ENCODE measurements at regions not wholly inside any gene's neighbourhood (a gene's known extent, or its start where the extent isn't known, plus 50 kb on each side); places are given as distances from the start of the nearest gene placed in this dataset.

DNA sequence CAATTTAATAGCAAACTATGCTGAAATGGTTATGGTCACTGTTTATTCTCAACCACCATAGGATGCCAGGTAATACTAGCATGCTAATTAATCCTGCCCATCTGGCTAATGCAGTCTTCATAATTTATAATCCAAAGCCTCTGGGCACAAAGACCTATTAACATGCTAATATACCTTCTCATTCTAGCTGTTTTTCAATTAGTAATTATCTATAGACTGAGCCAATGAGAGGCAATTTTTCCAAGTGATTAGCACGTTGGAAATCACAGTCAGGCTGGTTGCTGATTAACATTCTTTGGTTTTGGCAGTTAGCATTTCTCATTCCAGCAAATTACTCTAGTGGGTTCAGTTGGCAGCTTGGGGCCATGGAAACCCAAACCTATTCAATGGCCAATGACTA, 357.2 kb downstream of the SEC23A start:
- H3K9me3 ChIP-seq (ENCODE audit: control insufficient read depth in 2 of 2, low read length in 2 of 2): no peaks in the 10 kb centered on the region
- no peaks in the 10 kb centered on the region for H3K36me3 ChIP-seq (ENCODE audit: control insufficient read depth in 2 of 2, insufficient read depth in 2 of 2, low read length in 2 of 2)
- no peak overlapping the region for H3K27ac ChIP-seq (ENCODE audit: low read length)
- H3K9ac ChIP-seq (ENCODE audit: low read length in 2 of 2): no peak overlapping the region
- H3K27me3 ChIP-seq (ENCODE audit: control insufficient read depth in 1 of 2, insufficient read depth in 2 of 2, low read length in 2 of 2): no peaks in the 10 kb centered on the region
- H3K4me3 ChIP-seq (ENCODE audit: low read length in 2 of 2): no peak overlapping the region
- no peaks in the 10 kb centered on the region for H3K4me1 ChIP-seq (ENCODE audit: control insufficient read depth, insufficient read depth, low read length)

DNA sequence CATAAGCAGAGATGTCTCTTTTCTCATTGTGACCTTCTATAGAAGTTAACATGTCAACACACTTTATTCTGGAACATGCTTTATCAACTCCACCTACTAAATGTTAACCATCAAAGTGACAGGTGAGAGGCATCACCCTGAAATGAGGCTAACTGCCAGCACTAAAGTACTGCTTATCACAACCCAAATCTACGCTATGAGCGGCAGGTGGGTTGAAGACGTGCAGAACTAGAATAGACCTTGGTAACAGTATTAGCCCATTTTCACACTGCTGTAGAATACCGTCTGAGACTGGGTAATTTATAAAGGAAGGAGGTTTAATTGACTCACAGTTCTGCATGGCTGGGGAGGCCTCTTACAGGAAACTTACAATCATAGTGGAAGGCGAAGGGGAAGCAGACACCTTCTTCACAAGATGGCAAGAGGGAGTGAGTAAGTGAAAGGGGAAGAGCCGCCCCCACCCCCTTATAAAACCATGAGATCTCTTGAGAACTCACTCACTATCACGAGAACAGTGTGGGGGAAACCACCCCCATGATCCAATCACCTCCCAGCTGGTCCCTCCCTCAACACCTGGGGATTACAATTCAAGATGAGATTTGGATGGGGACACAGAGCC, 359.0 kb downstream of the SEC23A start:
- no peaks in the 10 kb centered on the region for H3K36me3 ChIP-seq (ENCODE audit: control insufficient read depth in 2 of 2, insufficient read depth in 2 of 2, low read length in 2 of 2)
- no peak overlapping the region for H3K9ac ChIP-seq (ENCODE audit: low read length in 2 of 2)
- H3K4me3 ChIP-seq (ENCODE audit: low read length in 2 of 2): no peak overlapping the region
- no peaks in the 10 kb centered on the region for H3K4me1 ChIP-seq (ENCODE audit: control insufficient read depth, insufficient read depth, low read length)
- H3K27ac ChIP-seq (ENCODE audit: low read length): no peak overlapping the region
- no peaks in the 10 kb centered on the region for H3K9me3 ChIP-seq (ENCODE audit: control insufficient read depth in 2 of 2, low read length in 2 of 2)
- no peaks in the 10 kb centered on the region for H3K27me3 ChIP-seq (ENCODE audit: control insufficient read depth in 1 of 2, insufficient read depth in 2 of 2, low read length in 2 of 2)

DNA sequence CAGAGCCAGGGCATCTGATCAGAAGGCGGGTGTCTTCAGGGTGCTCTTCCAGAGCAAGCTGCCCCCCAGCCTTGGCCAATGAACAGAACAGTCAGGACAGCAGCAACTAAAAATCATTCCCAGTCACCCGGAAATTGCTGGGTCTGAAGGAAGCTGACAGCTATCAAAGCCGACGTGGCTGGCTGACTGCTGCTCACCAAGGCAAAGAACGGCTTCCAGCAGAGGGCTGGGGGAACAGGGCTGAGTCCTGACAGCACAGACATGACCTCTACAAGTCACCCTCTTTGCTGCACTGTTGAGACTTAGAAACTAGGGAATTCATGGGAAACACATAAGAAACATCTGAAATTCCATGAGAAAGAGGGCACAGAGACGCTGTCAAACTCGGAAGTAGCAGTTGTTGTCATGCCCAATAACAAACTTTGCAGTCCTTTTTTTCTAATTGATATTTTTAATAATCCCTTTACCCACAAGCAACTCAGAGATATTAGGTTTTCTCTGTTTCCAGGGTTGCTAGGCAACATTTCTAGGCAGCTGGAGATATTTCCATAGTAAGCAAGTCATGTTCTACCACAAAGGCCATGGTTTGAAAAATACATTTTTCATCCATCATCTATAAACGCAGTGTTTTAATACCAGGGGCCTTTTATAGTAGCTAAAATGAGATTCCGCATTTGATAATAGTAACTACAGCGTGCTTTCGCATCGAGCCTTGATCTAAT, 365.2 kb downstream of the SEC23A start:
- no peak overlapping the region for H3K4me3 ChIP-seq (ENCODE audit: low read length in 2 of 2)
- H3K9ac ChIP-seq (ENCODE audit: low read length in 2 of 2): no peak overlapping the region
- no peaks in the 10 kb centered on the region for H3K36me3 ChIP-seq (ENCODE audit: control insufficient read depth in 2 of 2, insufficient read depth in 2 of 2, low read length in 2 of 2)
- peaks cover 3% of the 10 kb centered on the region for H3K4me1 ChIP-seq (ENCODE audit: control insufficient read depth, insufficient read depth, low read length)
- no peak overlapping the region for H3K27ac ChIP-seq (ENCODE audit: low read length)
- peaks cover 0 to 2% of the 10 kb centered on the region in 2 donors for H3K9me3 ChIP-seq (ENCODE audit: control insufficient read depth in 2 of 2, low read length in 2 of 2)
- H3K27me3 ChIP-seq (ENCODE audit: control insufficient read depth in 1 of 2, insufficient read depth in 2 of 2, low read length in 2 of 2): no peaks in the 10 kb centered on the region

DNA sequence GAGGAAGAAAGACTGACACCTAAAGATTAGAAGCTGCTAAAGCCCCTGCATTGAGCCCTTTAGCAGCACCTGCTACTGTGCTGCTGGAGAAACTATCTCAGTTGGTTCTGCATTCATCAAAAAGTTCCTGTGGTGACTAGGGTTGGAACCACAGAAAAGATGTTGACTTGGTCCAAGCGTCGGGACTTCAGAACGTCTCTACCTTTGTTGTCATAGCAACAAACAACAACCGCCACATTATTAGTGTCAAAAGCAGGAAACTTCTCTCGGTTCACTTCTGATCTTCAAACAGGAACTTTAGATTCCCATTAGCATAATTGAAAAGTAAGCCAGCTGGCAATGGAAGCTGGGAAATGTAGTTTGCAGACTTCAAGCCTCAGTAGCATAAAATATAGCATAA, 368.0 kb downstream of the SEC23A start:
- peaks cover 3% of the 10 kb centered on the region for H3K4me1 ChIP-seq (ENCODE audit: control insufficient read depth, insufficient read depth, low read length)

DNA sequence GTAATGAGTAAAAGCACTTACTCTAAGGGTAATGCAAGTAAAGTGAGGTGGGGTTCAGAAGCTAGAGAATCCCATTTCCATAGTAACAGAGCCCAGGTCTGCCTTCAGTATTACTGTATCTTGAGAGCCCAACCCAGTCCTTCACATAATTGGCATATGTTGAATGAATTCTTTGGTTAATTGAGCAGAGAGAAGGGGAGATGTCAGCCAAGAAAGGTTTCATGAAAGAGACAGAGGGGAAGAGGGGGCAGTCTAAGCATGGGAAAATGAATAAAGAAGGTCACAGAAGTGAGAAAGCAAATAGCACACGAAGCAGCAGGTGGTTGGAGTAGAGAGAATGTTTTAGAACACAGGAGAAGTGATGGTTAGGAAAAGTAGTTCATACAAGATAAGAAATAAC, 371.1 kb downstream of the SEC23A start:
- H3K9me3 ChIP-seq (ENCODE audit: control insufficient read depth in 2 of 2, low read length in 2 of 2): peaks cover 0 to 2% of the 10 kb centered on the region in 2 donors
- no peaks in the 10 kb centered on the region for H3K27me3 ChIP-seq (ENCODE audit: control insufficient read depth in 1 of 2, insufficient read depth in 2 of 2, low read length in 2 of 2)
- no peak overlapping the region for H3K9ac ChIP-seq (ENCODE audit: low read length in 2 of 2)
- no peaks in the 10 kb centered on the region for H3K4me1 ChIP-seq (ENCODE audit: control insufficient read depth, insufficient read depth, low read length)
- H3K4me3 ChIP-seq (ENCODE audit: low read length in 2 of 2): no peak overlapping the region
- H3K27ac ChIP-seq (ENCODE audit: low read length): no peak overlapping the region
- H3K36me3 ChIP-seq (ENCODE audit: control insufficient read depth in 2 of 2, insufficient read depth in 2 of 2, low read length in 2 of 2): no peaks in the 10 kb centered on the region

More for the DNA sequence above, 368.0 kb downstream of the SEC23A start:
- H3K27ac ChIP-seq (ENCODE audit: low read length): no peak overlapping the region
- H3K4me3 ChIP-seq (ENCODE audit: low read length in 2 of 2): no peak overlapping the region
- peaks cover 0 to 2% of the 10 kb centered on the region in 2 donors for H3K9me3 ChIP-seq (ENCODE audit: control insufficient read depth in 2 of 2, low read length in 2 of 2)
- H3K36me3 ChIP-seq (ENCODE audit: control insufficient read depth in 2 of 2, insufficient read depth in 2 of 2, low read length in 2 of 2): no peaks in the 10 kb centered on the region
- no peaks in the 10 kb centered on the region for H3K27me3 ChIP-seq (ENCODE audit: control insufficient read depth in 1 of 2, insufficient read depth in 2 of 2, low read length in 2 of 2)
- H3K9ac ChIP-seq (ENCODE audit: low read length in 2 of 2): no peak overlapping the region

DNA sequence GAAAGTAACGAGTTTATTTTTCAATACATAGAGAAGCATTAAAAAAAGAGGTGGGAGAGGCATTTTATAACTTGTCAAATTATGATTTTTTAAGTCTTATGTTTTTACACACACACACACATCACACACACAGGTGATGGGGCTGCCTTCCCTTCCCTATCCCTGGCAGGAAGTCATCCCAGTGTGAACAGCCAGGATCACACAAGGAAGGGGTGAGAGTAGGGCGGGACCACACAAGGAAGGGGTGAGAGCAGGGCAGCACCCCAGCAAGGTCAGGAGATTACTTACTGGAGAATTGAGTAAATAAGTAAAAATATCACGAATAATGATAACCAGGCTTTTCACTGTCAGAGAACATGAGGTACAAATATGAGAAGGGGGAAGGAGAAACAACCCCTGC, 372.6 kb downstream of the SEC23A start:
- Histone ChIP-seq H3K9me3 (ENCODE audit: control insufficient read depth in 2 of 2, low read length in 2 of 2) (peaks cover 0 to 2% of the 10 kb centered on the region in 2 donors), H3K27me3 (ENCODE audit: control insufficient read depth in 1 of 2, insufficient read depth in 2 of 2, low read length in 2 of 2) (no peaks in the 10 kb centered on the region), H3K4me3 (ENCODE audit: low read length in 2 of 2) (no peak overlapping the region), H3K36me3 (ENCODE audit: control insufficient read depth in 2 of 2, insufficient read depth in 2 of 2, low read length in 2 of 2) (no peaks in the 10 kb centered on the region), H3K27ac (ENCODE audit: low read length) (no peak overlapping the region), H3K9ac (ENCODE audit: low read length in 2 of 2) (no peak overlapping the region), H3K4me1 (ENCODE audit: control insufficient read depth, insufficient read depth, low read length) (no peaks in the 10 kb centered on the region)

DNA sequence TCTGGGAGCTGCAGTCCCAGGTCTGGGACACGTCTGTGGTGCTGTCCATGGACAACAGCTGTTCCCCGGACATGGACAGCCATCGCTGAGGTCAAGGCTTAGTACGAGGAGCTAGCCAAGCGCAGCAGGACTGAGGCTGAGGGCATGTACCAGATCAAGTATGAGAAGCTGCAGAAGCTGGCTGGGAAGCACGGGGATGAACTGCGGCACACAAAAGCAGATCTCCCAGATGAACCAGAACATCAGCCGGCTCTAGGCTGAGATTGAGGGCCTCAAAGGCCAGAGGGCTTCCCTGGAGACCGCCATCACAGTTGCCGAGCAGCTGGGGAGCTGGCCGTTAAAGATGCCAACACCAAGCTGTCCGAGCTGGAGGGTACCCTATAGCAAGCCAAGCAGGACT, 375.3 kb downstream of the SEC23A start:
- Histone ChIP-seq H3K9me3 (ENCODE audit: control insufficient read depth in 2 of 2, low read length in 2 of 2) (no peaks in the 10 kb centered on the region), H3K9ac (ENCODE audit: low read length in 2 of 2) (no peak overlapping the region), H3K4me1 (ENCODE audit: control insufficient read depth, insufficient read depth, low read length) (no peaks in the 10 kb centered on the region), H3K4me3 (ENCODE audit: low read length in 2 of 2) (no peak overlapping the region), H3K36me3 (ENCODE audit: control insufficient read depth in 2 of 2, insufficient read depth in 2 of 2, low read length in 2 of 2) (no peaks in the 10 kb centered on the region), H3K27me3 (ENCODE audit: control insufficient read depth in 1 of 2, insufficient read depth in 2 of 2, low read length in 2 of 2) (no peaks in the 10 kb centered on the region), H3K27ac (ENCODE audit: low read length) (no peak overlapping the region)

DNA sequence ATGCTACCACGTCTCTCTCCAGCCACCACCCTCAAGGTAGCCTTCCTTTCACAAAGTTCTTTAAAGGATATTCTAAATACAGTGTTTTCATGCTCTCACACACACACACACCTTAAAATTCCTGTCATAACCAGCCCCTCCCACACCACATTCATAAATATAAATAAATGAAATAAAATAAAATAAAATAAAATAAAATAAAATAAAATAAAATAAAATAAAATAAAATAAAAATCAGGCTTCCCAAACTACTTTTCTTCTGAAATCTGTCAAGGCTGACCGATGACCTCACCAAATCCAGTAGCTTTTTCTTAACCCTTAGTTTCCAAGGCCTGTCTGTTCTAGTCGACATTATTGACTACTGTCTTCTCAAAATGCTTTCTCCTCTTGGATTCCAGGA, 378.4 kb downstream of the SEC23A start:
- H3K4me1 ChIP-seq (ENCODE audit: control insufficient read depth, insufficient read depth, low read length): no peaks in the 10 kb centered on the region

DNA sequence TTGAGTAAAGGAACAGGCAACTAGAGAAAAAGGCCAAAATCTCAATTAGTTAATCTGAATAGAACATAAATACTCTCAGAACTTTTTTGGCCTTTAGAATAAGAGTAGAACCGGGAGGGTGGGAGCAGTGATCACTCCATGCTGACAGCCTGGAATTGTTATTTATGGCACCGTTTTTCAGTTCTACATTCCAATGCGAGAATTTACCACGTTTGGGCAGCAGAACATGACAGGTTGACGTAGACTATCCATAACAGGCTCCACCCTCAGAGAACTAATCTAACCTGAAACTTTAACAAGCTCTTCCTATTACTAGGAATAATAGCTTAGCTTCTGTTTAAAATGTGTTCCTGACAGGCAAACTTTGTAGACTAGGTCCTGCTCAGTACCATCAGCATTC, 379.1 kb downstream of the SEC23A start:
- Histone ChIP-seq H3K27ac (ENCODE audit: low read length) (no peak overlapping the region), H3K36me3 (ENCODE audit: control insufficient read depth in 2 of 2, insufficient read depth in 2 of 2, low read length in 2 of 2) (no peaks in the 10 kb centered on the region), H3K9me3 (ENCODE audit: control insufficient read depth in 2 of 2, low read length in 2 of 2) (no peaks in the 10 kb centered on the region)

More for the DNA sequence above, 378.4 kb downstream of the SEC23A start:
- no peak overlapping the region for H3K27ac ChIP-seq (ENCODE audit: low read length)
- H3K9ac ChIP-seq (ENCODE audit: low read length in 2 of 2): no peak overlapping the region
- no peak overlapping the region for H3K4me3 ChIP-seq (ENCODE audit: low read length in 2 of 2)
- H3K36me3 ChIP-seq (ENCODE audit: control insufficient read depth in 2 of 2, insufficient read depth in 2 of 2, low read length in 2 of 2): no peaks in the 10 kb centered on the region
- H3K27me3 ChIP-seq (ENCODE audit: control insufficient read depth in 1 of 2, insufficient read depth in 2 of 2, low read length in 2 of 2): no peaks in the 10 kb centered on the region
- no peaks in the 10 kb centered on the region for H3K9me3 ChIP-seq (ENCODE audit: control insufficient read depth in 2 of 2, low read length in 2 of 2)

DNA sequence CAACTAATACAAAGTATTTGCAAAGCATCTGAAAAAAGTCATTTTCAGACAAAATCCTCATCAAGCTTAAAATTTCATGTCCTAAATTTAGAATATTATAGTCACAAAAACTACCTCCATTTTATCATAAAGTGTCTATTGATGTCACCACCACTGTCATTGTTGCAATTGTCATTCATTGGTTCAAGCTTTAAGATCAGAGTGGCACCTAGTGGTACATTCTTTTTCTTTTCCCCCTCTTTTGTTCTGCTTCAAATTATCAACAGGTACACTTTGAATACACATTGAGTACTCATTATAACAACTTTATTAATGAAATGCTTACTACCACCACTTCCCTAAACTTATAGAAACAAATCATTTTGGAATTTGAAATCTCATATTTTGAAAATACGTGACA, 379.8 kb downstream of the SEC23A start:
- no peaks in the 10 kb centered on the region for H3K27me3 ChIP-seq (ENCODE audit: control insufficient read depth in 1 of 2, insufficient read depth in 2 of 2, low read length in 2 of 2)
- no peak overlapping the region for H3K27ac ChIP-seq (ENCODE audit: low read length)
- no peak overlapping the region for H3K4me3 ChIP-seq (ENCODE audit: low read length in 2 of 2)
- no peak overlapping the region for H3K9ac ChIP-seq (ENCODE audit: low read length in 2 of 2)
- H3K4me1 ChIP-seq (ENCODE audit: control insufficient read depth, insufficient read depth, low read length): no peaks in the 10 kb centered on the region
- no peaks in the 10 kb centered on the region for H3K36me3 ChIP-seq (ENCODE audit: control insufficient read depth in 2 of 2, insufficient read depth in 2 of 2, low read length in 2 of 2)
- no peaks in the 10 kb centered on the region for H3K9me3 ChIP-seq (ENCODE audit: control insufficient read depth in 2 of 2, low read length in 2 of 2)

More for the DNA sequence above, 379.1 kb downstream of the SEC23A start:
- Histone ChIP-seq H3K4me1 (ENCODE audit: control insufficient read depth, insufficient read depth, low read length) (no peaks in the 10 kb centered on the region), H3K27me3 (ENCODE audit: control insufficient read depth in 1 of 2, insufficient read depth in 2 of 2, low read length in 2 of 2) (no peaks in the 10 kb centered on the region), H3K4me3 (ENCODE audit: low read length in 2 of 2) (no peak overlapping the region), H3K9ac (ENCODE audit: low read length in 2 of 2) (no peak overlapping the region)

DNA sequence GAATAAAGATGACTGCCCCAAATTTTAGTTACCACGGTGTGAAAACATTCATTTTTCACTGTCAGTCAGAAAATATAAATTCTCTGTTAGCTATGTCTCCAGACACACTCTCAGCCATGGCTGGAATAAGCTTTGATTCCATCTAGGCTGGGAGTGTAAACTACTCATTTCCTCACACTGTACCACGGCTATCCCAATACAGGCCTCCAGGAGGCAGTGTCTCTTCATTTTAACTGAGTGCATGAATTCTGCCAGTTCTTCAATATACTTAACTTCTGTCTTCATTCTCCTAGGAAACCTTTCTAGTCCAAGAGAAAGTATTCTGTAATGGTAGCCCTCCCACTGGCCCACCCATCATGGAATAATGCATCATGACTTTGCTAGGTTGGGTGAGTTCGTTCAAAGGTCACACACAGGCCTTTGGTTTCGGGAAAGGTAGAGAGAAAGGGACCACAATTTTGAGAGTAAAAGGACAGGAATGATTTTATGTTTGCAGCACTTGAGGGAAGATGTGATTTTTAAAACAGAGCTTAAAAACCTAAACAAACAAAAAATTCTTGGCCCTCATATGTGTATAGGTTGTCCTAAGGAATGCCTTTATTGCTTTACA, 381.1 kb downstream of the SEC23A start:
- H3K9ac ChIP-seq (ENCODE audit: low read length in 2 of 2): no peak overlapping the region
- H3K27me3 ChIP-seq (ENCODE audit: control insufficient read depth in 1 of 2, insufficient read depth in 2 of 2, low read length in 2 of 2): no peaks in the 10 kb centered on the region
- H3K27ac ChIP-seq (ENCODE audit: low read length): no peak overlapping the region
- H3K9me3 ChIP-seq (ENCODE audit: control insufficient read depth in 2 of 2, low read length in 2 of 2): no peaks in the 10 kb centered on the region
- no peak overlapping the region for H3K4me3 ChIP-seq (ENCODE audit: low read length in 2 of 2)
- H3K4me1 ChIP-seq (ENCODE audit: control insufficient read depth, insufficient read depth, low read length): no peaks in the 10 kb centered on the region
- no peaks in the 10 kb centered on the region for H3K36me3 ChIP-seq (ENCODE audit: control insufficient read depth in 2 of 2, insufficient read depth in 2 of 2, low read length in 2 of 2)

Measured in stomach smooth muscle (tissue), 2 donors.